ENCODE measurements at regions not wholly inside any gene's neighbourhood (a gene's known extent, or its start where the extent isn't known, plus 50 kb on each side); places are given as distances from the start of the nearest gene placed in this dataset.
"Not testable (repeated sequence)": the region's sequence is repeated elsewhere in the genome, so short reads cannot be mapped to it uniquely, and the experiment has no call there.

DNA sequence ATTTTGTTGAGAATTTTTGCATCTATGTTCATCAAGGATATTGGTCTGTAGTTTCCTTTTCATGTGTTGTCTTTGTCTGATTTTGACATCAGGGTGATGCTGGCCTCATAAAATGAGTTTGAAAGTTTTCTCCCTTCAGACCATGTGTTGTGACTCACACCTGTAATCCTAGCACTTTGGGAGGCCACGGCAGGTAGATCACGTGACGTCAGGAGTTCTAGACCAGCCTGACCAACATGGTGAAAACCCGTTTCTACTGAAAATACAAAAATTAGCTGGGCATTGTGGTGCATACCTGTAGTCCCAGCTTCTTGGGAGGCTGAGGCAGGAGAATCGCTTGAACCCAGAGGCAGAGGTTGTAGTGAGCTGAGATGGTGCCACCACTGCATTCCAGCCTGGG lies 716.4 kb upstream of the GOT2 start:
- not testable (repeated sequence) for DNase-seq

DNA sequence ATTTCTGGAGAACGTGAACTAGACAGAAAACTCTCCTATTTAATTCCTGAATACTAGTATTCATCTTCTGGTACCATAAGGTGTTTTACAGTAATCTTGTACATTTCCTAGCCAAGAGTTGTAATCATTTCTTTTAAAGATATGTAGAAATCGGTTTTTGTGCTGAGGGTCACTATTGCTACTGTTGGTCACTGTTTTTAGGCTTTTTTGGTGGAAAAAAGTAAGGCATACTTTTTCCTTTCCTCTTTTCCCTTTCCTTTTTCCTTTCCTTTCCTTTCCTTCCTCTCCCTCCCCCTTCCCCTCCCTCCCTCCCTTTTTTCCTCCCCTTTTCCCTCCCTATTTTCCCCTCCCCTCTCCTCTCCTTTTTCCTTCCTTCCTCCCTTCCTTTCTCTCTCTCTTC lies 706.4 kb upstream of the GOT2 start:
- DNase-seq: no peak

DNA sequence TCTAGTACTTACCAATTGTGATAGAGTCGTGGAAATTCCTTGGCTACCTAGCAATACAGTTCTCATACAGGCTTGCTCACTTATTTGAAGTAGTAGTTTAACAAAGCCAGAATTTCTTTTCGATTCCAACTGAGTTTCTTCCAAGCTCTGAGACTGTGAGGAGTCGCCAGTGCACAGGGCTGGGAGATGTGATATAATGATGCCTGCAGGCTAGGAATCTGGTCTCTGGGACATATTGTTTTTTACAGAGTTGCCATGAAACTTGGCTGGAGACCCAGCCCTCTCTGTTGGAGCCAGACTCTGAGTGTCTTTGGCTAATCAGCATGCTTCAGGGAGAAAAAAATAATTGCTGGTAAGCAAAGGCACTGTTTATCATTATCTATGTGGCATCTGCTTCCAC lies 698.8 kb upstream of the GOT2 start:
- DNase-seq: no peak

DNA sequence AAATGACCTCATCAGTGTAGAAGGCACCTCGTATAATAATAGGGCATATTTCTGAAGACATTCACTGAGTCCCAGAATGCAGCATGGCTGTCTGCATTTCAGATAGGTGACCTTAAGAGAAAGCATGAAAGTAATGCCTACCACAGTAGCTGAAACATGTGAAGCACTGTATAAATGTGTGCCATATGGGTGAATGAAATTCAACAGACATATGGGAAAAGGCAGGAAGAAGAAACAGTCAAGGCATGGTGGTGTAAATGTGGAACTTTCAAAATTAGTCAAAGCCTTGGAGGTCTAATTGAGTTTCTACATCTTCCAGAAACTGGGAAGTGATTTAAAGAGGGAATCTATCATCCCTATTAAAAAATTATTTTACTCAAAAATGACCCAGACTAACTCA lies 698.2 kb upstream of the GOT2 start:
- DNase-seq: no peak

DNA sequence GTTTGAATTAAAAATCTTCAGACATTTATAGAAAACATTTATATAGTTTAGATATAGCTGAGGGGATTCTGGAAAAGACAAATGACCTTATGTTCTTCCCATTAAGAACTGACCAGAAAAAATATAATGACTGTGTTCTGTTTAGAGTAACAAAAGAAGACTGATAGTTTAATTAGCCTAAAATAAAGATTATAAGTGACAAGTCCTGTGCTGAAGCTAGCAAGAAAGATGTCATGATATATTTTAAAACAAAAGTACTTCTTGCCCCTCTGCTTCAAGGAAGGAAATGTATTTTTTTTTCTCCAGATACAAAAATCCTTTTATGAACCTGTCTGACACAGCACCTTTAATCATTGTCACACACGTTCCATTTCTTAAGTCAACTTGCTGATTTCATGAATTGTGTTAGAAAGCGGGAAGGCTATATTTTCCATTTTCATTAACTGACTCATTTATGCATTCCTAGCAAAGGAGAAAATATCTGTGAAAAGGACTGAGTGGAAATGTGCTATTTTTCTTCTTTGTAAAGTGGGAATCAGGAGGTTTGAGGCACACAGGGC lies 690.7 kb upstream of the GOT2 start:
- no peak for DNase-seq

DNA sequence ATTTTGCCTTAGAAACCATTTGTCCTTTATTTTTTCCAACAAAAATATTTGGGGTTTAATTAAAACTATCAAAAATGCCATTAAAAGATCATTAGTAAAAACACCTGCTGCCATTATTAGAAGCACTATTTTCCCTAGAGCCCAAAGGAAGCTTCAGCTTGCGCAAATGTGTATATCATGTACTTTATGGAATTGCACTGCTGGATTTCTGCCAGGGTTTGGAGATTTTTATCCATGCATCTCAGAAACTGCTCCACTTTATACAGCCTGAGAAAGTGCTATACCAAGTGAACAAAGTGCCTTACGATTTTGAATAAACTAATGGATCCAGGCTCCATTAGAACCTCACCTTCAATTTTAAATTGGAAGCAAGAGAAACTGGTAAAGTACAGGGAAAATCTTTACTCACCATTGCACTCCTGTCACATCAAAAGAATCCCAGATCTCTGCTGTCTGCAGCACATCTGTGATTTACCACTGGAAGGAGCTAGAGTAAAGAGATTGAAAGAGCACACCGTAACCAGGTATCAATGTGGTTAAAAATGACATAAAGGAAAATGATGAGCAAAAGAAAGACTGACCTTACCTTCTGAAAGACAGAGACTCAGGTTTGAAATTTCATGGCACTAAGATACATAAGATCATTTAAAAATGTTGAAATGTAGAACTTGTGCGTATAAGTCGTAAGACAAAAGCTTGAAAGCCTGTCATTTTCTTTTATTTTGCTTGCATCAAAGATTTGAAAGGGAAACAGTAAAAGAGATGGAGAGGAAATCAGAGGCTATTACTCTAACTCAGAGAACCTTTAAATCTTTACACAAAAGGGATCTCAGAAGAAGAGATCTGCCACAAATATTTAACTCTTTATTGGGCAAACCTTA lies 678.1 kb upstream of the GOT2 start:
- DNase-seq: peak; percentile 2

DNA sequence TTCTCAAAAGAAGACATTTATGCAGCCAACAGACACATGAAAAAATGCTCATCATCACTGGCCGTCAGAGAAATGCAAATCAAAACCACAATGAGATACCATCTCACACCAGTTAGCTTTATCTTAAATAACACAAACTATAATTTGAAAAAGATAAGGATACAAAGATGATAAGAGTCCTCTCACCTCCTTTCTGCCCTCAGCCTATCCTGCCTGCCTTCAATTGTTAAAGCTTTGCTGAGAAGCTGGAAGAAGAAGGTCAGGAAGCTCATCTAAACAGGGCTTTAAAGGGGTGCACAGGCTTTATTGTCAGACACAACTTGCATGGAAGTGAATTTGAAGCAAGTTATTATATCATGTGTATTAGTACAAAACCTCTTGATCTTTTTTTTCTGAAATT lies 676.3 kb upstream of the GOT2 start:
- DNase-seq: no peak

DNA sequence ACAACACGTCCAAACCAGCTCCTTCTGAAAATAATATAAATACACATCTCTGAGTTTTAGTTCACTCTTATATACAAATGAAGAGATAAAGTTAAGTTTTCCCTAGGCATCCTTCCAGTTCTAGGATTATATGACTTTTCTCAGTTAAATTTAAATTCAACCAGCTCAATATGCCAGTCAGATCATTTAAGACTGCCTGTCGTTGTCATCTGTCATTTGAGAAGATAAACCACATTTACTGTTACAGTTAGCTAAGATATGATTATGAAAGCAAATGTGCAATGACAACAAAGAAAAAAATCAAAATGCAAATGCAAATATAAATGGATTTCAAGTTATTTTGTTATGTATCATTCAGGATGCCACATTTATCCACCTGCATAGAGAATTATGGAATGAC lies 671.7 kb upstream of the GOT2 start:
- no peak for DNase-seq

DNA sequence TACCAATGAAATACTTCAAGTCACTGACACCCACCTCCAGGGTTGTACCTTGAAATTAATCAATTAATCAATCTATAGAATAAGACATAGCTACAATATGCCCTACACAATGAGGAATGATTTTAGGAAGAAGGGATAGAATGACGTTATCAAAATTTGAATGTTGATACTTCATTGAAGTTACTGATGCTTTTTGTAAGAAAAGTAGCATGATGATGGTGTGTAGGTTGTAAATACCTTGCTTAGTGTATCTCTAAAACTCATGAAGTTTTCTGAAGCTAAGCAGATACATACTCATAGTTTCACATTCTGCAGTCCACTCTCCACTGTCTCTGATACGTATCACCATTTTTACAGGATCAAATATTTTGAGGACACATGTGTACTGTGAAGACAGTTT lies 670.4 kb upstream of the GOT2 start:
- DNase-seq: no peak

DNA sequence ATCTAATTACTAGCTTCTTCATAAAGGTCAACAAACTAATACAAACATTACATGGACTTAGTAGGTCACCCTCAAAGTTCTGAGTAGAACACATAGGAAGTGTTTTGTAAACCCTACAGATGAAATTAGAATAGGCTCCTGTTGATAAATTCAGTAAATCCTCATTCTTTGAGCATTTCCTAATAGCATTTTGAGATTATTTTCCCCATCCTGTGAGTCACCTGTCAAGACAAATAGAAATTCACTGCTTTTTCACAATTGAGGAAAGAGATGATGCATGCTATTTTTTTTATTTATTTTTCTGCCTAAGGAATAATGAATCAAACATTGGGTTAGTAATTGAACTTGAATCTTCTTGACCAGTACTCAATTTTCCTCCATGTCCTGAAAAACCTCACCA lies 666.7 kb upstream of the GOT2 start:
- no peak for DNase-seq

DNA sequence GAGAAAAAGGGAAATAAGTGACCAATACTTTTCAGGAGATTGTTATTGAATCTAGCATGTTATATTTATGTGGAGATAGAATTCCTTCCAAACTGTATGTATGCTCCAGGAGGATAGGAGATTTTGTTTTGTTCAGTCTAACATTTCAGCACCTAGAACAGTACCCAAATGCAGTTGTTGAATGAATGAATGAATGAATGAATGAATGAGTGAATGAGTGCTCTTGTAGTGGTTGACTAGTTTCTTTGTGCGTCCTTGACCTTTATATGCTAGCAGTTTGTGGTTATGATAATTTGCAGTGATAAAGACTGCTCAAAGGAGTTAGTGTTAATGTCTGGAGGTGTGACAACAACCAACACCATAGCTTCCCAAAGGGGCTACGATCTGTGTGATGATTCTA lies 663.5 kb upstream of the GOT2 start:
- DNase-seq: no peak

DNA sequence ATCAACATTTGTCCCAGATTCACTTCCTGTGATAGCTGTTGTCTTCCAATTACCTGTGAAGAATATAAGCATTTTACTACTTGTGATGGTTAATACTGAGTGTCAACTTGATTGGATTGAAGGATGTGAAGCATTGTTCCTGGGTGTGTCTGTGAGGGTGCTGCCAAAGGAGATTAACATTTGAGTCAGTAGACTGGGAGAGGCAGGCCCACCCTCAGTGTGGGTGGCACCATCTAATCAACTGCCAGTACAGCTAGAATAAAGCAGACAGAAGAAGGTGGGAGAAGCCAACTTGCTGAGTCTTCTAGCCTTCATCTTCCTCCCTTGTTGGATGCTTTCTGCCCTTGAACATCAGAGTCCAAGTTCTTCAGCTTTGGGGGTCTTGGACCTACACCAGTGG lies 660.4 kb upstream of the GOT2 start:
- DNase-seq: no peak

DNA sequence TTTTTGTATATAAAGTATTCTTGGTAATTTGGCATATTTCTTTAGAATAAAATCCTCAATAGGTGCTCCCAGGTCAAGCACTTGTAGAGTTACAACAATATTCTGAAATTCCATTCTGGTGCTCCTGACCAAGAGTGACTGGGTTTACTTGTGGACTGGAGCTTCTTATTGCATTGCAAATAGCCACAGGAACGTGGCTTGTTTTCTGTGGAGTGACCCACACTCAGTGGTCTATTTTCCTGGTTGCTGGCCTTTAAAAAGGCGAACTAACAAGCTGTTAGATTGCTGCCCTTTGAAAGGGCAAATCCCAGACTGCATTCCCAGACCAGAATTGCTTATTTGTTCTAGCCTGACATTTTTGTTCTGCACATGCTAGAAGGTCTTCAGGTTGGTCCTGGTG lies 658.8 kb upstream of the GOT2 start:
- DNase-seq: no peak

DNA sequence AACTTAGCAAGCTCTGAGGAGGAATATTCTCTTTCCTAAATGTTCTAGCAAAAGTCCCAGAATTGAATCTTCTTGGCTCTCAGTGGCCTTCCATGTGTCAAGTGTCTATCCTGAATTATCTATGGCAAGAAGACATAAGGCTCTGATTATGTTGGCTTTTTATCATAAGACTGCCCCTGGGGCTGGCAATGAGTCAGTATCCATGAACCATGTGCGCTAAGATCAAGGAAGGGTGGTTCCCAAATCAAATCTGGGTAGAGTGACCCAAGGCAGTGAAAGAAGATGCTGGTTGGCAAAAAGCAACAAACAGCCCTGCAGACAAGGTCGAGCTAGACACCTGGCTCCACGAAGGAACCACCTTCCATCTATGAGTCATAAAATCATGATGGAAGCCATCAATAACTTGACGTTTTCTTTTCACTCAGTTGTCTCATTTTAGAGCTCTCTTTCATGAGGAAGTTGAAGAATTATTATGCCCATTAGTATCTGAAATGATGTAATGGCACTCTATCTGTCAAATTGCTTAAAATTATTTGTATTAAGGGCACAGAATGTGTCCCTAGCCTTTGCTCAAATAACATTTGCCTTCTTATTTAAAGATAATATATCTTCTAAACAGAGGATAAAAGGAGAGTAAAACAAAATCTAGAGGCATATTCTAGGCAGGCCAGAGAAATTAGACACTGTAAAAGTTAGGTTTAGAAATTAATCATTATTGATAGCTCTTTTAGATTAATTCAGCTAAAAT lies 657.7 kb upstream of the GOT2 start:
- no peak for DNase-seq

DNA sequence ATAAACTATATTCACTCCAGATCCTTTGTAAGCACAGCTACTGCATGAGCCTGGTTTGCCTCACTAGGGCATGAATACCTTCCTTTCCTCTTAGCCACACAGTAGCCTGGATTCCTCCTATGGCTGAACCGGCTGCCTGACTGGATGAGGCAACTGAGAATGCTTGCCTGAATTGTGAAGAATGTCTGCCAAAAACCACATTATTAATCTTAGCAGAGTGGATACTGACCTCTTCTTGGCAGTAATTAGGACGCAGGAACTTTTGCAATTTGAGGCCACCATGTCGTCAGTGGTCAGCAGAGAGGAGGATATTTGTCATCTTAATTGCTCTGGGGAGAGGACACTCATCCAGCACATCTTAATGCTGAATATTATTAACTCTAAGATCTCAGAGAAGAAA lies 651.8 kb upstream of the GOT2 start:
- DNase-seq: no peak

DNA sequence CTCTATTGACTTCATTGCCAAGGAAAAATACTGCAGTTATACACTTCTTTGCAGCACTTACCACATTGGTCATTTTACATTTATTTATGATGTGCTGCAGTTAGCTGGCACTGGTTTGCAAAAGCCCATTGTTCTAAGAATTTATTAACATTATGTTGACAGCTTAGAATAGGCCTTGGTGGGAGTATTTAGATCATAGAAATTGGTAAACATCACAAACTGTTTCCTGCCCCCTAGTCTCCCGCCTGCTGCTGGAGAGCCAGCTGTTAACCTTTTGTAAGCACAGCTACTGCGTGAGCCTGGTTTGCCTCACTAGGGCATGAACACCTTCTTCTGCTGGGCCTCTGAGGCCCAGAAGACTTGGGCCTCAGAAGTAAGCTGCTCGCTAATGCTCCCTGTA lies 651.4 kb upstream of the GOT2 start:
- DNase-seq: no peak

DNA sequence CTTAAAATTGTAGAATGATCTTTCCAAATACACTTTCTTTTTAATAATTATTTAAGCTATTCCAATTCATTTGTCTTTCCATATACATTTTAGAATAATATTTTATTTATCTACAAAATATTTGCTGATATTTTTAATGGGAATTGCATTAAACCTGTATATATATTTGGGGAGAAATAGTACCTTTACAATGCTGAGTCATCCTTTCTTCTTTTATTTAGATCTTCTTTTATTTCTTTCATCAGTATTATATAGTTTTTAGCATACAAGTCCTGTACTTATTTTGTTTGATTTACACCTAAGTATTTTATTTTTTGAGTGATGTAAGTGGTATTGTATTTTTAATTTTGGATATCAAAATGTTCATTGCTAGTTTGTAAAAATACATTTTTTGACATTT lies 639.5 kb upstream of the GOT2 start:
- no peak for DNase-seq

DNA sequence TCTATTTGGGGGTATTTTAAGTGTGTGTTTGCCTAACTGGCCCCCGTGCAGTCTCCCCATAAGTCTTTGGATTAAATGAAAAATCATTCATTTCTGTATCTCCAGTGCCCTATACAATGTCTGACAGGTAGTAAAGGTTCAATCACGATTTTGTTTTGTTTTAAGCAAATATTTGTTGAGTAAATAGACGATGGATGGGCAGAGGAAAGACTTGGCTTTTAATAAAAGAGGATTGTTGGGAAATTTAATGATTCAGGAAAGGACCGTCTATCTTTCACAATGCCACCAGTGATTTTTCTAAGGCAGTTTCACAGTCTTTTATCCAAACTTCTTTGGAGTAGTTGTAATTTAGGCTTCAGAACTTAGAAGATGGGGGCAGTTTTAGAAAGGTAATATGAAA lies 636.6 kb upstream of the GOT2 start:
- no peak for DNase-seq

DNA sequence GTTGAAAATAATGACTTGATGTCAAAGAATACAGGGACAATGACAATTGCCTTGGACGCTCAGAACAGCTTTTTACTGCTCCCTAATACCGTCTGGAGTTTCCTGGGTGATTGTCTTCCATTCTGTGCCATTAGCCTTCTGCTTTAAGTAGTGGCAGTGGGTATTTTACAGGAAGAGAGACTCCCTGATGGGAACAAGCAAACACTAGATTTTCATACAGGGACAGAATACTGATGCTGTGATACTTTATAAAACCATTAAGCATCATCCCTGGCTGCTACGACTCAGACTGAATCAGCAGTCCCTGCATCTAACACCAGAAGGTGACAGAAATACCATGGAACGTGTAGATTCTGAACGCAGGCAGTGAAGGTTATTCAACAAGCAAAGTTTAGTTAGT lies 635.4 kb upstream of the GOT2 start:
- no peak for DNase-seq

DNA sequence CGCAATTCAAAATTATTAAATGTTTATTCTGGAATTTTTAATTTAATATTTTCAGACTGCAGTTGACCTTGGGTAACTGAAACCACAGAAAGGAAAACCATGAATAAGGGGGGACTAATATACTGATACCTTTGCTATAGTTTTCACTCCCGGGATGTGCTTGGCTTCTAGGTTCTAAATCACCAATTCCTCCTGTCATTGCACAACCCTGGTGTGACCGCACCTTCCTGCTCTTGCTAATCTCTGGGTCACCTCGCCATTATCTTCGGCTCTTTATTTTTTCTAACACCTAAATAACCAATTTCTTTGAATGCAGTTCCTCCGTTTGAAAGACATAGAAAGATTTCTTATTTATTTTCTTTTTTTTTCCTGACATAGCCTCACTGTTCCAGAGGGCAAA lies 634.5 kb upstream of the GOT2 start:
- DNase-seq: no peak

DNA sequence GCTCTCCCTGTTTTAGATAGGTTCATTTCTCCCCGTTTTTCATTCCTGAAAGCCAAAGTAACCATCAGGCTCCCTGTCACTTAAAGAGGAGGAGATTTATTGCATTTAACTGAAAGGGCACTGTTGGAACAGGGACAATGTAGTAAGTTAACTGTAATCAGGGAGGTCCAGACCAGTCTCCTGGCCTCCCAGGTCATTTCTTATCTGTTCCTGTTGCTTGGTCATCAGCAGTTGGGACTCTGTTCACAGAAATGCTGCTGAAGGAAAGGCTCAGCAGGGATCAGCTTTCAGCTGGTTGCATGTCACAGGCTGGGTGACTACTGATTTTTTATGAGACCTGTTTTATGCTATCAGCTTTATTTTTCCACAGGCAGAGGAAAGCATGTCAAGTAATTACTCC lies 622.6 kb upstream of the GOT2 start:
- no peak for DNase-seq

DNA sequence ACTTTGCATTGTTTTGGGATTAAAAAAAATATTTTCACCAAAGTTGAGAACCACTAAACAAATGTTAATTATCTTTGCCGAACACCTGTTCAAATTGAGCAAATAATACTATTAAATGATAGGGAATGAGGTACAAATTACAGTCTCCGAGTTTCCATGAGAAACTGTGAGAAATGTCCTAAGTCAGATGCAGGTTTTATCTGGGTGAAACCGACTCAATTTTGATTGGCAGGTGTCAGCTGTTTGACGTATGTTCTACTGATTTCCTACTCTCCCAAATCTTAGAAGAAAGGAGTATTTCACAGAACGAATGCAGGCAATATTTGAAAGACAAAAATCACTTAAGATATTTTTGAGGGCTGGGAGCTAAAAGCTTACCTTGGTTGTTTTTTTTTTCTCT lies 622.0 kb upstream of the GOT2 start:
- DNase-seq: no peak

DNA sequence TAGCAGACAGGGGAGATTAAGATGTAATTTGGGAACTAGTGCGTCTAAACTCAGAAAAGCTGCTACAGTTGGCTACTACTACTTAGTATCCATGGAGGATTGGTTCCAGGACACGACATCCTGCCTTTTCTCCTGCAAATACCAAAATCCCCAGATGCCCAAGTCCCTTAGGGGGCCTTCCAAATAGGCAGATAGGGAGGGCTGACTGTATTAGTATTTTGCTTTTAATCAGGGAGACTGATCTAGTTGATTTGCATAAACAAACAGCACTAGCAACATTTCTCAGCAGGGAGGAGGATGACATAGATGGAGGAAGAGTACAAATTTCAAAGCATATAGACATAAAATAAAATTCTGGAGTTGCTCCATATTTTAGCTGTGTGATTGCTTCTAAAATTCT lies 621.6 kb upstream of the GOT2 start:
- DNase-seq: no peak

DNA sequence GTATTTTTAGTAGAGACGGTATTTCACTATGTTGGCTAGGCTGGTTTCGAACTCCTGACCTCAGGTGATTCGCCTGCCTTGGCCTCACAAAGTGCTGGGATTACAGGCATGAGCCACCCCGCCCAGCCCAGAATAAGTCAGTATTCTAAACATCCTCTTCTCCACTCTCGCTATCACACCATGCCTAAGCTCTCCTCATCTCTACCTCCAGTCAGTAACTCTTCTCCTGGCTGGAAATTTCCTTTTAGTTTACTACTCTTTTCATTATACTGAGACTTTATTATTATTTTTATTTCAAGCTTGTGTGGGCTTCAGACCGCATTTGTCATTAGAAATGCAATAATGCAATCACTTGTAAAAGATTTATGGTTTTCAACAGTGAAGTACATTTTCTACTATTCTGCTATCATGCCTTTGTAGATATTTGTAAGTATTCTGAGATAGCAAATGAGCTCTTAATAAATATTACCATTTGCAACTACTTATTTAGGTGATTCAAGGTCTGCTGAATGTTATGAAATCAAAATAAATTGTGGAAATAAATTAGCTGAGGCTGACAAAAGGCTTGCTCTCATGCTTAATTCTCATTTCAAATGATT lies 617.3 kb upstream of the GOT2 start:
- DNase-seq: no peak
